Neural cell (in vitro differentiated cells): ENCODE measurements at regions not wholly inside any gene's neighbourhood (a gene's known extent, or its start where the extent isn't known, plus 50 kb on each side); places are given as distances from the start of the nearest gene placed in this dataset.

Experiments
- EP300 ChIP-seq: fragments of 450-650 bp; conservative IDR thresholded peaks from 2 replicates; pipeline ENCODE4 v1.6.1; 2014; ENCODE audit warnings: antibody characterized with exemption, mild to moderate bottlenecking, moderate library complexity; ENCODE audit not compliant: poor library complexity, severe bottlenecking
- EZH2 ChIP-seq: fragments of 200-600, 300-800 bp; shearing (Covaris generic), sonication (generic); IDR thresholded peaks from 2 replicates; pipeline ENCODE4 v1.6.1; 2014; ENCODE audit warnings: antibody characterized with exemption, low read length, borderline replicate concordance, mild to moderate bottlenecking; ENCODE audit not compliant: insufficient read depth, poor library complexity, severe bottlenecking
- POLR2AphosphoS5 ChIP-seq: IDR thresholded peaks from 2 replicates; pipeline ENCODE4 v1.6.1; 2012
- TAF1 ChIP-seq: IDR thresholded peaks from 2 replicates; pipeline ENCODE4 v1.6.1; 2012; ENCODE audit warnings: low read depth
- TF ChIP-seq, protein P1 (sequence below): fragments of 450-650 bp; IDR thresholded peaks from 2 replicates; pipeline ENCODE4 v1.5.1; 2014; ENCODE audit warnings: antibody characterized with exemption, mild to moderate bottlenecking, moderate library complexity; ENCODE audit not compliant: poor library complexity, severe bottlenecking

DNA sequence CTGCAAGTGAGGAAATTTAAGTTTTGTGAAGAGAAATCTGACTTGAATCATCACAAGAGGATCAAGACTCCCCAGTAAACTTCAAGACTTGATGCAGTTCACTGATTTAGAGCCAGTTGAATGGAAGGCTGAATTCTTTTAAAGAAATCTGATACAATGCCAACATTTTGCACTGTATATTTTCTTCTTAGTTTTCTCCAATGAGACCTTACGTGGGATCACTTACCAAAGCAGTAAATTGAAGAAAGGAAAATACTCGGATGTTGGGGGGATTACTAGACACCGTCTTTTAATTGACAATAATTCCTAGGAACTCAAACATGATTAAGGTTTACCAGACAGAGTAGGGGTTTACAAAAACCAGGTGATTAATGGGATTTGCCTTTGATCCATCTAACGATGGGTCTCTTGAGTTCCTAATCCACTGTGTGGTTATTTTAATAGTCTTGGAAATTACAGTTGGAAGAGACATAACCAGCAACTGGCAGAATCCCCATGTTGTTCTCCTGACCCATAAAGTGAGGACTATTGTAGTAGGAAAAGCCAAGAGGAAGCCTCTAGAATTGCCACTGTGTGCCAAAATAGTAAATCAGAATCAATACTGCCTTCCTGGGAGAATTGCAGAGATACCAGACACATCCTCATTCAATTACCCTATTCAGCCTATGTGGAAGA, 354.5 kb downstream of the PID1 start:
- TF ChIP-seq EZH2 = no peak
- TF ChIP-seq TAF1 = no peak
- TF ChIP-seq, protein P1, sequence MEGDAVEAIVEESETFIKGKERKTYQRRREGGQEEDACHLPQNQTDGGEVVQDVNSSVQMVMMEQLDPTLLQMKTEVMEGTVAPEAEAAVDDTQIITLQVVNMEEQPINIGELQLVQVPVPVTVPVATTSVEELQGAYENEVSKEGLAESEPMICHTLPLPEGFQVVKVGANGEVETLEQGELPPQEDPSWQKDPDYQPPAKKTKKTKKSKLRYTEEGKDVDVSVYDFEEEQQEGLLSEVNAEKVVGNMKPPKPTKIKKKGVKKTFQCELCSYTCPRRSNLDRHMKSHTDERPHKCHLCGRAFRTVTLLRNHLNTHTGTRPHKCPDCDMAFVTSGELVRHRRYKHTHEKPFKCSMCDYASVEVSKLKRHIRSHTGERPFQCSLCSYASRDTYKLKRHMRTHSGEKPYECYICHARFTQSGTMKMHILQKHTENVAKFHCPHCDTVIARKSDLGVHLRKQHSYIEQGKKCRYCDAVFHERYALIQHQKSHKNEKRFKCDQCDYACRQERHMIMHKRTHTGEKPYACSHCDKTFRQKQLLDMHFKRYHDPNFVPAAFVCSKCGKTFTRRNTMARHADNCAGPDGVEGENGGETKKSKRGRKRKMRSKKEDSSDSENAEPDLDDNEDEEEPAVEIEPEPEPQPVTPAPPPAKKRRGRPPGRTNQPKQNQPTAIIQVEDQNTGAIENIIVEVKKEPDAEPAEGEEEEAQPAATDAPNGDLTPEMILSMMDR = no peak
- no peak for TF ChIP-seq POLR2AphosphoS5
- TF ChIP-seq EP300 = no peak
